SK-N-SH treated with all-trans-retinoic acid at 6 μM for 48 hours (cell line): ENCODE measurements at regions not wholly inside any gene's neighbourhood (a gene's known extent, or its start where the extent isn't known, plus 50 kb on each side); places are given as distances from the start of the nearest gene placed in this dataset.
"Not testable (repeated sequence)": the region's sequence is repeated elsewhere in the genome, so short reads cannot be mapped to it uniquely, and the experiment has no call there.

Source experiments
- ATAC-seq: fragments of 200-7000 bp; cut with Tn5 transposase; 3 replicates; pipeline ENCODE4 v1.9.1; 2020; ENCODE audit warnings: mild to moderate bottlenecking, moderate library complexity
- BACH2 ChIP-seq: fragments of 250-450 bp; sonication (Bioruptor Pico); IDR thresholded peaks from 2 replicates; pipeline ENCODE4 v1.9.0; 2021; ENCODE audit warnings: mild to moderate bottlenecking, borderline replicate concordance
- CSDC2 ChIP-seq: fragments of 250-450 bp; sonication (Bioruptor Pico); IDR thresholded peaks from 2 replicates; pipeline ENCODE4 v1.5.0; 2020; ENCODE audit warnings: mild to moderate bottlenecking, moderate library complexity
- GLIS3 ChIP-seq: fragments of 250-450 bp; sonication (Bioruptor Pico); IDR thresholded peaks from 2 replicates; pipeline ENCODE4 v1.5.0; 2020; ENCODE audit warnings: mild to moderate bottlenecking, moderate library complexity
- PPARA ChIP-seq: fragments of 250-450 bp; sonication (Bioruptor Pico); IDR thresholded peaks from 2 replicates; pipeline ENCODE4 v1.5.0; 2020; ENCODE audit warnings: mild to moderate bottlenecking, borderline replicate concordance
- RARB ChIP-seq: fragments of 250-450 bp; sonication (Bioruptor Pico); IDR thresholded peaks from 2 replicates; pipeline ENCODE4 v1.8.0; 2021; ENCODE audit warnings: mild to moderate bottlenecking, moderate library complexity
- SNAI2 ChIP-seq: fragments of 250-450 bp; sonication (Bioruptor Pico); IDR thresholded peaks from 2 replicates; pipeline ENCODE4 v1.5.0; 2020; ENCODE audit warnings: mild to moderate bottlenecking, moderate library complexity
- TOX ChIP-seq: fragments of 250-450 bp; sonication (Bioruptor Pico); IDR thresholded peaks from 2 replicates; pipeline ENCODE4 v1.8.0; 2021; ENCODE audit warnings: mild to moderate bottlenecking, moderate library complexity, borderline replicate concordance
- ZC3H10 ChIP-seq: fragments of 250-450 bp; sonication (Bioruptor Pico); IDR thresholded peaks from 2 replicates; pipeline ENCODE4 v1.5.1; 2021; ENCODE audit warnings: mild to moderate bottlenecking, moderate library complexity
- ZFP3 ChIP-seq: fragments of 250-450 bp; sonication (Bioruptor Pico); IDR thresholded peaks from 2 replicates; pipeline ENCODE4 v1.5.0; 2020; ENCODE audit warnings: mild to moderate bottlenecking, moderate library complexity
- ZFP30 ChIP-seq: fragments of 450-650 bp; formaldehyde crosslinking; IDR thresholded peaks from 2 replicates; pipeline ENCODE4 v1.5.0; 2022; ENCODE audit warnings: mild to moderate bottlenecking, moderate library complexity
- ZNF565 ChIP-seq: fragments of 450-650 bp; formaldehyde crosslinking; conservative IDR thresholded peaks from 2 replicates; pipeline ENCODE4 v1.5.0; 2020; ENCODE audit warnings: low read depth, mild to moderate bottlenecking, moderate library complexity
- ZNF70 ChIP-seq: fragments of 450-650 bp; formaldehyde crosslinking; IDR thresholded peaks from 2 replicates; pipeline ENCODE4 v1.5.0; 2020; ENCODE audit warnings: mild to moderate bottlenecking, moderate library complexity
- ZNF8 ChIP-seq: fragments of 450-650 bp; formaldehyde crosslinking; IDR thresholded peaks from 2 replicates; pipeline ENCODE4 v1.5.0; 2020; ENCODE audit warnings: mild to moderate bottlenecking, moderate library complexity
- TF ChIP-seq, protein P1 (sequence below): fragments of 250-450 bp; sonication (Bioruptor Pico); IDR thresholded peaks from 2 replicates; pipeline ENCODE4 v1.5.0; 2020; ENCODE audit warnings: mild to moderate bottlenecking, moderate library complexity
- TF ChIP-seq, protein P2 (sequence below): fragments of 250-450 bp; sonication (Bioruptor Pico); IDR thresholded peaks from 2 replicates; pipeline ENCODE4 v1.5.1; 2021; ENCODE audit warnings: mild to moderate bottlenecking, moderate library complexity
- TF ChIP-seq, protein P3 (sequence below): fragments of 250-450 bp; sonication (Bioruptor Pico); IDR thresholded peaks from 2 replicates; pipeline ENCODE4 v1.8.0; 2021; ENCODE audit warnings: low read depth, mild to moderate bottlenecking, moderate library complexity, borderline replicate concordance
- TF ChIP-seq, protein P4 (sequence below): fragments of 250-450 bp; sonication (Bioruptor Pico); IDR thresholded peaks from 2 replicates; pipeline ENCODE4 v1.5.1; 2020; ENCODE audit warnings: low read depth, mild to moderate bottlenecking, moderate library complexity

DNA sequence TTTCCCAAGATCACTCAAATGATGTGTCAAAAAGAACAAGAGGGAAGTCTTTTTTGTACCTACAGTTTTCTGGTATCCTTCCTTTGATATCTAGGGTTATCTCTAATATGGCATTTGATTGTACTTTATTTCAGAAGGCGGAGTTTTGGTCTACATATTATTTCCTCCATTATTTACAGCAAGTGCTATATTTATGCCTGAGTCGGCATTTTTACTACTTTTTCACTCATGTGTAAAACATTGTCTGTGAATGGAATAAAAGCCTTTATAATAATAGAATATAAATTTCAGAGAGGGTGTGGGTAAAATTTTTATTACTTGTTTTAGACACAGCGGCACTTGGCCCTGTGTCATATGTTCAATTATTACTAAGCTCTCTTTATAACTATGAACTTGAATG is 398.4 kb downstream of the BCKDHB start (continued):
- TF ChIP-seq PPARA (CRISPR knock-in tag) (no peak), ZNF8 (no peak), ZFP3 (no peak), CSDC2 (CRISPR knock-in tag) (no peak)
- TF ChIP-seq, protein P1, sequence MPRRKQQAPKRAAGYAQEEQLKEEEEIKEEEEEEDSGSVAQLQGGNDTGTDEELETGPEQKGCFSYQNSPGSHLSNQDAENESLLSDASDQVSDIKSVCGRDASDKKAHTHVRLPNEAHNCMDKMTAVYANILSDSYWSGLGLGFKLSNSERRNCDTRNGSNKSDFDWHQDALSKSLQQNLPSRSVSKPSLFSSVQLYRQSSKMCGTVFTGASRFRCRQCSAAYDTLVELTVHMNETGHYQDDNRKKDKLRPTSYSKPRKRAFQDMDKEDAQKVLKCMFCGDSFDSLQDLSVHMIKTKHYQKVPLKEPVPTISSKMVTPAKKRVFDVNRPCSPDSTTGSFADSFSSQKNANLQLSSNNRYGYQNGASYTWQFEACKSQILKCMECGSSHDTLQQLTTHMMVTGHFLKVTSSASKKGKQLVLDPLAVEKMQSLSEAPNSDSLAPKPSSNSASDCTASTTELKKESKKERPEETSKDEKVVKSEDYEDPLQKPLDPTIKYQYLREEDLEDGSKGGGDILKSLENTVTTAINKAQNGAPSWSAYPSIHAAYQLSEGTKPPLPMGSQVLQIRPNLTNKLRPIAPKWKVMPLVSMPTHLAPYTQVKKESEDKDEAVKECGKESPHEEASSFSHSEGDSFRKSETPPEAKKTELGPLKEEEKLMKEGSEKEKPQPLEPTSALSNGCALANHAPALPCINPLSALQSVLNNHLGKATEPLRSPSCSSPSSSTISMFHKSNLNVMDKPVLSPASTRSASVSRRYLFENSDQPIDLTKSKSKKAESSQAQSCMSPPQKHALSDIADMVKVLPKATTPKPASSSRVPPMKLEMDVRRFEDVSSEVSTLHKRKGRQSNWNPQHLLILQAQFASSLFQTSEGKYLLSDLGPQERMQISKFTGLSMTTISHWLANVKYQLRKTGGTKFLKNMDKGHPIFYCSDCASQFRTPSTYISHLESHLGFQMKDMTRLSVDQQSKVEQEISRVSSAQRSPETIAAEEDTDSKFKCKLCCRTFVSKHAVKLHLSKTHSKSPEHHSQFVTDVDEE = no peak

DNA sequence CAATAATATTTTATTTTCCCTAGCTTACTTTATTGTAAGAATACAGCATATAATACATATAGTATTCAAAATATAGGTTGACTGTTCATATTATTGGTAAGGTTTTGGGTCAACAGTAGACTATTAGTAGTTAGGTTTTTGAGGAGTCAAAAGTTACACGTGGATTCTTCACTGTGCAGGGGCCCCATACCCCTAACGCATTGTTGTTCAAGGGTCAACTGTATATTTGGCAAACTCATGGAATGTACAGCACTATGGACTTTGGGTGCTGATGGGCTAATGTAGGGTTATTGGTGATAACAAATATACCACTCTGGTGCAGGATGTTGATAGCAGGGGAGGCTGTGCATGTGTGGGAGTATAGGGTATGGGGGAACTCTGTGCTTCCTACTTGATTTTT is 397.2 kb downstream of the BCKDHB start:
- ATAC-seq = no peak
- TF ChIP-seq ZC3H10 (no peak), GLIS3 (CRISPR knock-in tag) (no peak), RARB (no peak), CSDC2 (CRISPR knock-in tag) (no peak), BACH2 (no peak), ZFP30 (CRISPR knock-in tag) (no peak), TOX (no peak), SNAI2 (CRISPR knock-in tag) (no peak), ZNF70 (CRISPR knock-in tag) (no peak)
- TF ChIP-seq, protein P2, sequence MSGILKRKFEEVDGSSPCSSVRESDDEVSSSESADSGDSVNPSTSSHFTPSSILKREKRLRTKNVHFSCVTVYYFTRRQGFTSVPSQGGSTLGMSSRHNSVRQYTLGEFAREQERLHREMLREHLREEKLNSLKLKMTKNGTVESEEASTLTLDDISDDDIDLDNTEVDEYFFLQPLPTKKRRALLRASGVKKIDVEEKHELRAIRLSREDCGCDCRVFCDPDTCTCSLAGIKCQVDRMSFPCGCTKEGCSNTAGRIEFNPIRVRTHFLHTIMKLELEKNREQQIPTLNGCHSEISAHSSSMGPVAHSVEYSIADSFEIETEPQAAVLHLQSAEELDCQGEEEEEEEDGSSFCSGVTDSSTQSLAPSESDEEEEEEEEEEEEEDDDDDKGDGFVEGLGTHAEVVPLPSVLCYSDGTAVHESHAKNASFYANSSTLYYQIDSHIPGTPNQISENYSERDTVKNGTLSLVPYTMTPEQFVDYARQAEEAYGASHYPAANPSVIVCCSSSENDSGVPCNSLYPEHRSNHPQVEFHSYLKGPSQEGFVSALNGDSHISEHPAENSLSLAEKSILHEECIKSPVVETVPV (CRISPR knock-in tag) = no peak
- TF ChIP-seq, protein P3, sequence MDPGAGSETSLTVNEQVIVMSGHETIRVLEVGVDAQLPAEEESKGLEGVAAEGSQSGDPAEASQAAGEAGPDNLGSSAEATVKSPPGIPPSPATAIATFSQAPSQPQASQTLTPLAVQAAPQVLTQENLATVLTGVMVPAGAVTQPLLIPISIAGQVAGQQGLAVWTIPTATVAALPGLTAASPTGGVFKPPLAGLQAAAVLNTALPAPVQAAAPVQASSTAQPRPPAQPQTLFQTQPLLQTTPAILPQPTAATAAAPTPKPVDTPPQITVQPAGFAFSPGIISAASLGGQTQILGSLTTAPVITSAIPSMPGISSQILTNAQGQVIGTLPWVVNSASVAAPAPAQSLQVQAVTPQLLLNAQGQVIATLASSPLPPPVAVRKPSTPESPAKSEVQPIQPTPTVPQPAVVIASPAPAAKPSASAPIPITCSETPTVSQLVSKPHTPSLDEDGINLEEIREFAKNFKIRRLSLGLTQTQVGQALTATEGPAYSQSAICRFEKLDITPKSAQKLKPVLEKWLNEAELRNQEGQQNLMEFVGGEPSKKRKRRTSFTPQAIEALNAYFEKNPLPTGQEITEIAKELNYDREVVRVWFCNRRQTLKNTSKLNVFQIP = no peak

DNA sequence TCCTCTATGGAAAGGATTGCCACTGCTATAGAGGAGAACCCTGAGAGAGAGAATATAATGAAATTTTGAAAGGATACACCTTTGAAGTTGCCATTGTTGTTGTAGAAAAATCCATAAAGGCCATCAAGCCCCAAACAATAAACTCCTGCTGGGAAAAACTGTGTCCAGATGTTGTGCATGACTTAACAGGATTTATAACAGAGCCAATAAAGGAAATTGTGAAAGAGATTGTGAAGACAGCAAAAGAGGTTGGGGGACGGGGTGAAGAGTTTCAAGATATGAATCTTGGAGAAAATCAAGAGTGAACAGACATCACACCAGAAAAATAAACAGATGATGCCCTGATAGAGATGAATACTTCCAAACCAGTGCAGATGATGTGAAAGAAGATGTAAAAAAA is 396.4 kb downstream of the BCKDHB start:
- no peak for ATAC-seq
- TF ChIP-seq, protein P4, sequence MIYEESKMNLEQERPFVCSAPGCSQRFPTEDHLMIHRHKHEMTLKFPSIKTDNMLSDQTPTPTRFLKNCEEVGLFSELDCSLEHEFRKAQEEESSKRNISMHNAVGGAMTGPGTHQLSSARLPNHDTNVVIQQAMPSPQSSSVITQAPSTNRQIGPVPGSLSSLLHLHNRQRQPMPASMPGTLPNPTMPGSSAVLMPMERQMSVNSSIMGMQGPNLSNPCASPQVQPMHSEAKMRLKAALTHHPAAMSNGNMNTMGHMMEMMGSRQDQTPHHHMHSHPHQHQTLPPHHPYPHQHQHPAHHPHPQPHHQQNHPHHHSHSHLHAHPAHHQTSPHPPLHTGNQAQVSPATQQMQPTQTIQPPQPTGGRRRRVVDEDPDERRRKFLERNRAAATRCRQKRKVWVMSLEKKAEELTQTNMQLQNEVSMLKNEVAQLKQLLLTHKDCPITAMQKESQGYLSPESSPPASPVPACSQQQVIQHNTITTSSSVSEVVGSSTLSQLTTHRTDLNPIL (CRISPR knock-in tag) = no peak
- TF ChIP-seq ZFP3 (no peak), ZNF70 (CRISPR knock-in tag) (no peak), BACH2 (no peak), CSDC2 (CRISPR knock-in tag) (no peak), TOX (no peak)

DNA sequence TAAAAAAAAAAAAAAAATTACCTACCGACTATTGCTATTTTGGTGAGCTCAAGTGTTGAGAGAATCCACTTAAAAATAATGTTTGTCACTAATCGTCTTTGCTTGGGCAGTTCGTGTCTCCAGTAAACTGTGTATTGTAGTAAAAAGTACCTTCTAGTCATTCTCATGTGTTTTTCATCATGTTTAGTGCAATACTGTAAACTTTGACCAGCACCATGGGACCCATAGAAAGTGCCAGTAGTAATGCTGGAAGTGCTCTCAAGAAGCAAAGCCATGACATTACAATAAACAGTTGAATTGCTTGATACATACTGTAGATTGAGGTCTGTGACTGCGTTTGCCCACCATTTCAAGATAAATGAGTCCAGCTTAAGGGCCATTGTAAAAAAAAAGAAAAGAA is 395.2 kb downstream of the BCKDHB start:
- no peak for ATAC-seq
- TF ChIP-seq, protein P3 = no peak
- no peak for TF ChIP-seq RARB
- no peak for TF ChIP-seq ZNF565 (CRISPR knock-in tag)

DNA sequence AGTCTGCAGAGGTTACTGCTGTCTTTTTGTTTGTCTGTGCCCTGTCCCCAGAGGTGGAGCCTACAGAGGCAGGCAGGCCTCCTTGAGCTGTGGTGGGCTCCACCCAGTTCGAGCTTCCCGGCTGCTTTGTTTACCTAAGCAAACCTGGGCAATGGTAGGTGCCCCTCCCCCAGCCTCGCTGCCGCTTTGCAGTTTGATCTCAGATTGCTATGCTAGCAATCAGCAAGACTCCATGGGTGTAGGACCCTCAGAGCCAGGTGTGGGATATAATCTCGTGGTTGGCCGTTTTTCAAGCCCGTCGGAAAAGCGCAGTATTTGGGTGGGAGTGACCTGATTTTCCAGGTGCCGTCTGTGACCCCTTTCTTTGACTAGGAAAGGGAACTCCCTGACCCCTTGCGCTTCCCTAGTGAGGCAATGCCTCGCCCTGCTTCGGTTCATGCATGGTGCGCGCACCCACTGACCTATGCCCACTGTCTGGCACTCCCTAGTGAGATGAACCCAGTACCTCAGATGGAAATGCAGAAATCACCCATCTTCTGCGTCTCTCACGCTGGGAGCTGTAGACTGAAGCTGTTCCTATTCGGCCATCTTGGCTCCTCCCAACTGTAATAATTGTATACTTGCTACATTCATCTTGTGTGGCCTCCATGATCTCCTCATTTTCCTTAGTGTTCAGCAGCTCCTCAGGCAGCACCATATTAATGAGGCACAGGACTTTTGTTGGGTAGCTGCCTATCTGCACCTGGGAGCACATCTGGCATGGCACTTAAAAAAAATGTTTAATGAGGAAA is 391.4 kb downstream of the BCKDHB start:
- not testable (repeated sequence) for ATAC-seq
